OCI-LY3 (cell line): ENCODE measurements at regions not wholly inside any gene's neighbourhood (a gene's known extent, or its start where the extent isn't known, plus 50 kb on each side); places are given as distances from the start of the nearest gene placed in this dataset.
"Not testable (repeated sequence)": the region's sequence is repeated elsewhere in the genome, so short reads cannot be mapped to it uniquely, and the experiment has no call there.

Experiments
- EZH2phosphoT487 ChIP-seq: fragments of 200-600 bp; shearing (Covaris generic); IDR thresholded peaks from 2 replicates; pipeline ENCODE4 v1.6.1; 2018; ENCODE audit warnings: antibody characterized with exemption, mixed run types, low read depth
- TF ChIP-seq, protein P1 (sequence below): fragments of 200-600, 300-600 bp; sonication (generic); IDR thresholded peaks from 2 replicates; pipeline ENCODE4 v1.5.1; 2014; ENCODE audit warnings: antibody characterized with exemption, low read length, low read depth

DNA sequence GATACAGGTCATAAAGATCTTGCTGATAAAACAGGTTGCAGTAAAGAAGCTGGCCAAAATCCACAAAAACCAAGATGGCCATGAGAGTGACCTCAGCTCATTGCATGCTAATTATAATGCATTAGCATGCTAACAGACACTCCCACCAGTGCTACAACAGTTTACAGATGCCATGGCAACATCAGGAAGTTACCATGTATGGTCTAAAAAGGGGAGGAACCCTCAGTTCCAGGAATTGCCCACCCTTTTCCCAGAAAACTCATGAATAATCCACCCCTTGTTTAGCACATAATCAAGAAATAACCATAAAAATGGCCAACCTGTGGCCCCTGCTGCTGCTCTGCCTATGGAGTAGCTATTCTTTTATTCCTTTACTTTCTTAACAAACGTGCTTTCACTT lies 284.2 kb downstream of the MED10 start:
- TF ChIP-seq, protein P1, sequence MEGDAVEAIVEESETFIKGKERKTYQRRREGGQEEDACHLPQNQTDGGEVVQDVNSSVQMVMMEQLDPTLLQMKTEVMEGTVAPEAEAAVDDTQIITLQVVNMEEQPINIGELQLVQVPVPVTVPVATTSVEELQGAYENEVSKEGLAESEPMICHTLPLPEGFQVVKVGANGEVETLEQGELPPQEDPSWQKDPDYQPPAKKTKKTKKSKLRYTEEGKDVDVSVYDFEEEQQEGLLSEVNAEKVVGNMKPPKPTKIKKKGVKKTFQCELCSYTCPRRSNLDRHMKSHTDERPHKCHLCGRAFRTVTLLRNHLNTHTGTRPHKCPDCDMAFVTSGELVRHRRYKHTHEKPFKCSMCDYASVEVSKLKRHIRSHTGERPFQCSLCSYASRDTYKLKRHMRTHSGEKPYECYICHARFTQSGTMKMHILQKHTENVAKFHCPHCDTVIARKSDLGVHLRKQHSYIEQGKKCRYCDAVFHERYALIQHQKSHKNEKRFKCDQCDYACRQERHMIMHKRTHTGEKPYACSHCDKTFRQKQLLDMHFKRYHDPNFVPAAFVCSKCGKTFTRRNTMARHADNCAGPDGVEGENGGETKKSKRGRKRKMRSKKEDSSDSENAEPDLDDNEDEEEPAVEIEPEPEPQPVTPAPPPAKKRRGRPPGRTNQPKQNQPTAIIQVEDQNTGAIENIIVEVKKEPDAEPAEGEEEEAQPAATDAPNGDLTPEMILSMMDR = not testable (repeated sequence)
- not testable (repeated sequence) for TF ChIP-seq EZH2phosphoT487
